GM12864 (cell line): ENCODE measurements at regions not wholly inside any gene's neighbourhood (a gene's known extent, or its start where the extent isn't known, plus 50 kb on each side); places are given as distances from the start of the nearest gene placed in this dataset.

Source experiments
- DNase-seq: peaks from one replicate; pipeline ENCODE4 v3.0.0-alpha.2; 2011; ENCODE audit warnings: low read depth
- H3K4me3 ChIP-seq: 2 replicates; pipeline ENCODE4 v1.5.1; 2011; ENCODE audit warnings: mild to moderate bottlenecking, low read depth, low read length, control low read depth
- TF ChIP-seq, protein P1 (sequence below): IDR thresholded peaks from 2 replicates; pipeline ENCODE4 v1.5.1; 2011; ENCODE audit warnings: low read depth, mild to moderate bottlenecking, moderate library complexity, low read length, control low read depth, inconsistent platforms; ENCODE audit errors: missing control alignments

DNA sequence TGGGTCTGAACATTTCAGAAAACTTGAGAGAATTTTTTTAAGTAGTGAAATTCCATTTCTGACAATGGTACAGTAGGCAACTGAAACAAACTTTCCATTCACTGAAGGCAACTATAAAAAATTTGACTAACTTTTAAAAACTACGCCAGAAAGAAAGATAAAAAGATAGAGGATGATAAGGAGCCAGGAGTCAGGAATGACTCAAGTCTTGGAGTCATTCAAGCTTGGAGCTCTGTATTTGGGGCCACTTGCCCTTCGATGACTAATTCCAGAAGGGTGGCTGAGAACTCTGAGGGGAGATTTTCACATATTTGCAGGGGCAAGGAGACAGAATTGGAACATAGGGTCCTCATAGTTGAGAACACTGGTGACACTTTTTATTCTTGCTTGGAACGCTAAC lies 1083.2 kb upstream of the CNTN5 start:
- no peak for DNase-seq
- TF ChIP-seq, protein P1, sequence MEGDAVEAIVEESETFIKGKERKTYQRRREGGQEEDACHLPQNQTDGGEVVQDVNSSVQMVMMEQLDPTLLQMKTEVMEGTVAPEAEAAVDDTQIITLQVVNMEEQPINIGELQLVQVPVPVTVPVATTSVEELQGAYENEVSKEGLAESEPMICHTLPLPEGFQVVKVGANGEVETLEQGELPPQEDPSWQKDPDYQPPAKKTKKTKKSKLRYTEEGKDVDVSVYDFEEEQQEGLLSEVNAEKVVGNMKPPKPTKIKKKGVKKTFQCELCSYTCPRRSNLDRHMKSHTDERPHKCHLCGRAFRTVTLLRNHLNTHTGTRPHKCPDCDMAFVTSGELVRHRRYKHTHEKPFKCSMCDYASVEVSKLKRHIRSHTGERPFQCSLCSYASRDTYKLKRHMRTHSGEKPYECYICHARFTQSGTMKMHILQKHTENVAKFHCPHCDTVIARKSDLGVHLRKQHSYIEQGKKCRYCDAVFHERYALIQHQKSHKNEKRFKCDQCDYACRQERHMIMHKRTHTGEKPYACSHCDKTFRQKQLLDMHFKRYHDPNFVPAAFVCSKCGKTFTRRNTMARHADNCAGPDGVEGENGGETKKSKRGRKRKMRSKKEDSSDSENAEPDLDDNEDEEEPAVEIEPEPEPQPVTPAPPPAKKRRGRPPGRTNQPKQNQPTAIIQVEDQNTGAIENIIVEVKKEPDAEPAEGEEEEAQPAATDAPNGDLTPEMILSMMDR = no peak
- H3K4me3 ChIP-seq = no peak overlapping the region

DNA sequence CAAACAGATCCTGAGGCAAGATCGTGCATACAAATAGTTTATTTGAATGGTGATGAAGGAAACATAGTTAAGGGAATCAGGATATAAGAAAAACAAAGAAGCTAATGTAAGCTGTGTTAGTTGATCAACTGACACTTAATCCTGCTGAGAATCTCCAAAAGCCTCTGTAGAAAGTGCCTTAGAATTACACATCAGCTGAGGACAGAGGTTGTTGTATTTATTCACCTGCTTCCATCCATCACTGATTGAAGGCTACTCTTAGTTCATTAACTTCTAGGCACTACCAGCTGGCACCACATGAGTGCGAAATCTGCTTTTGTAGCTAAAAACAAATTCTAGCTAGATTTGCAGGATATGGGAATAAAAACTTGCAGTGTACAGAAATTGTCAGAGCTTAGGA lies 1082.0 kb upstream of the CNTN5 start:
- no peak overlapping the region for H3K4me3 ChIP-seq
- TF ChIP-seq, protein P1 = no peak
- DNase-seq = no peak

DNA sequence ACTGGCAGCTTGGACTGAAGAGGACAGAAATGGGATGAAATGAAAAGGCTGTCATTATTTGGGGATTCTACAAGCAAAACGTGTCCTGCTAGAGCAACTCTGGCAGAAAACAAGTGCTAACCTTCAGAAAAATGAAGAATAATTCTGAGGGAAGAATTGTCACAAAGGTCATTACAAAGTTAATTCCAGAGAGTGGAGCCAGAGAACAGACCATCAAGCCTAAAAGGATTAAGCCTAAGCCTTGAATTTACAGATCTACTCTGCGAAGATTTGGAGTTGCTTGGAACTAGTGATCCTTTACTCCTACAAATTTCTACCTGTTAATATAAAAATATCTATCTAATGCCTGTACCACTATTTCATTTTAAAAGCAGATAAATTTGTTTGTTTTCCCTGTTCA lies 1077.3 kb upstream of the CNTN5 start:
- TF ChIP-seq, protein P1 = no peak
- no peak for DNase-seq
- no peak overlapping the region for H3K4me3 ChIP-seq

DNA sequence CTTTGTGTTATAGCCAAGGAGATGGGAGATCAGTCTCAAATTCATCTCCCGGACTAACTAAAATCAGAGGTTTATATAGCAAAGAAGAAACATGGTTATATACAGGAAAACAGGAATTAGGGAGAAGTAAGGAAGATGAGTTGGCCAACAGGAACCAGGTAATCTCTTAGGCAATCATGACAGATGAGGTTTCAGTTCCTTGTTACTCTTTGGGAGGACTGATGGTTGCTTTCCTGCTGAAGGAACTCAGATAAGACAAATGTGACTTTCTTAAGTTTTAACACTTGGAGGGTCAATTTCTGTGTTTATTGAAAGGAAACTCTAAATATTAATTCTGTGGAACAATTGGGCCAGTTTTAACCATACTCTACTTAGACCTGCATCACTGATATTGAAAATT lies 1072.0 kb upstream of the CNTN5 start:
- DNase-seq = no peak
- TF ChIP-seq, protein P1 = no peak
- no peak overlapping the region for H3K4me3 ChIP-seq

DNA sequence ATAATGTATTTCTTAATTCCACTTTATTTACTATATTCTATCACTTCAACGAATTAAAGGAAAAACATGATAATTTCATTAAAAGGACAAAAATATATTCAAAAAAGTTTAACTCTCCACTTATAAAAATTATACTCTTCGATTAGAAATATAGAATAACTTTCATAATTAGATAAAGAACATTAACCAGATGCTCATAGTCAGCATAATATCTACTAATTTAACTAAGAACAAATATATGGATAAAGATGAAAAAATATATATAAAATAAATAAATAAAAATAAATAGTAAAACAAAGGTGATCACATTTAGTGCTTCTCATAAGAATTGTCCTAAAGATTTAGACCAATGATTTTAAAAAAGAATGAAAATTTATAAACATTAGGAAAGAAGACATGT lies 1065.2 kb upstream of the CNTN5 start:
- DNase-seq = no peak
- no peak overlapping the region for H3K4me3 ChIP-seq
- TF ChIP-seq, protein P1 = no peak

DNA sequence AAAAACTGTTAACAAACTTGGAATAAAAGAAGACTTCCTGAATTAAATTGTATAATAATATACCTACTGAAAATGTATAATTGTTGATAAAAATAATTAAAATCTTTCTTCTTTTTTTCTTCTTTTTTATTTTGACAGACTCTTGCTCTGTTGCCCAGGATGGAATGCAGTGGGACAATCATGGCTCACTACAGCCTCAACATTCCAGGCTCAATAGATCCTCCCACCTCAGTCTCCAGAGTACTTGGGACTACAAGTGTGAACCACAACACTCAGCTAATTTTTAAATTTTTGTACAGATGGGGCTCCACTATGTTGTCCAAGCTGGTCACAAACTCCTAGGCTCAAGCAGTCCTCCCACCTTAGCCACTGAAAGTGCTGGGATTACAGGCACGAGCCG lies 1063.8 kb upstream of the CNTN5 start:
- TF ChIP-seq, protein P1 = no peak
- no peak for DNase-seq
- no peak overlapping the region for H3K4me3 ChIP-seq

DNA sequence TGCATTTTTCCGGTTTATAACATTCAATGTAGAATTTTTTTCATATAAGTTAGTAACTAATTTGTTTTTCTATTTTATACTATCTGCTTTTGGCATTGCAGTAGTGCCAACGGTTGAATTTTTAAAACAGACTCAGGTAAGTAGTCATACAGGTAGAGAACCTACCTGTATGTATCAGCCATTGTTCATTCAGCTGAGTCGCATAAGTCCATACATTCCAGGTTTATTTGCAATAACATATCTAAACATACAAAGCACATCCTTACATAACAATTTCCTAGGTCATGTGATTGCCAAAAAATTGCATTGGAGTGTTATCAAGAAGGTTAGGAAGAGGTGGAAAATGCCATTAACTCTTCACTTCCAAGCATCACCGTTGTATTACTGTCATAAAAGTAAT lies 1059.3 kb upstream of the CNTN5 start:
- TF ChIP-seq, protein P1 = no peak
- DNase-seq = no peak
- no peak overlapping the region for H3K4me3 ChIP-seq
